ENCODE measurements at regions not wholly inside any gene's neighbourhood (a gene's known extent, or its start where the extent isn't known, plus 50 kb on each side); places are given as distances from the start of the nearest gene placed in this dataset.

GRCh38 chr1:219665089-219665488 is 52.2 kb upstream of the ZC3H11B start:
- DNase-seq: no peak

- no peak for DNase-seq
Measured at GRCh38 chr1:219664310-219665029, 51.6 kb upstream of the ZC3H11B start.
